WTC11 (cell line): ENCODE measurements at regions not wholly inside any gene's neighbourhood (a gene's known extent, or its start where the extent isn't known, plus 50 kb on each side); places are given as distances from the start of the nearest gene placed in this dataset.

Experiments used
- ATAC-seq: fragments of 200-7000 bp; cut with Tn5 transposase; 2 replicates; pipeline ENCODE4 v1.10.0; 2021; ENCODE audit warnings: mild to moderate bottlenecking, moderate library complexity
- CTCF ChIA-PET: fragments of 300-600 bp; sonication (Branson Sonifier 250); formaldehyde crosslinking; loops from one replicate; lab custom pipeline; 2021; ENCODE audit warnings: antibody characterized with exemption; lab: Charles Lee
- POLR2A ChIA-PET: fragments of 350-600 bp; sonication (Branson Sonifier 250); formaldehyde crosslinking; loops from one replicate; lab custom pipeline; 2021; ENCODE audit warnings: antibody characterized with exemption; lab: Charles Lee
- DNase-seq: peaks from one replicate; pipeline ENCODE4 v3.0.0; 2021; ENCODE audit warnings: low spot score
- H3K27ac Mint-ChIP-seq: 2 replicates; pipeline ENCODE4 v1.8.0; 2021; ENCODE audit warnings: mixed read lengths
- H3K27me3 Mint-ChIP-seq: 2 replicates; pipeline ENCODE4 v1.8.0; 2021; ENCODE audit warnings: low read depth, mild to moderate bottlenecking, moderate library complexity, mixed read lengths
- H3K36me3 Mint-ChIP-seq: 2 replicates; pipeline ENCODE4 v1.8.0; 2021; ENCODE audit warnings: mixed read lengths
- H3K4me1 Mint-ChIP-seq: 2 replicates; pipeline ENCODE4 v1.8.0; 2022; ENCODE audit warnings: mixed read lengths
- H3K4me3 Mint-ChIP-seq: 2 replicates; pipeline ENCODE4 v1.8.0; 2021; ENCODE audit warnings: mild to moderate bottlenecking, moderate library complexity, mixed read lengths
- H3K9me3 Mint-ChIP-seq: 2 replicates; pipeline ENCODE4 v1.8.0; 2021; ENCODE audit warnings: mixed read lengths
- CBFB ChIP-seq: sonication (generic); formaldehyde crosslinking; IDR thresholded peaks from 2 replicates; pipeline ENCODE4 v1.8.1; 2022; ENCODE audit warnings: mild to moderate bottlenecking, low read depth, missing genetic modification reagents
- CTCF ChIP-seq: fragments of 200-600 bp; IDR thresholded peaks from 2 replicates; pipeline ENCODE4 v1.8.0; 2022; ENCODE audit warnings: antibody characterized with exemption
- E2F1 ChIP-seq: sonication (generic); formaldehyde crosslinking; IDR thresholded peaks from 2 replicates; pipeline ENCODE4 v1.8.0; 2022; ENCODE audit warnings: mild to moderate bottlenecking, missing genetic modification reagents
- E2F4 ChIP-seq: sonication (generic); formaldehyde crosslinking; IDR thresholded peaks from 2 replicates; pipeline ENCODE4 v1.8.1; 2022; ENCODE audit warnings: low read depth, mild to moderate bottlenecking, moderate library complexity, missing genetic modification reagents, borderline replicate concordance
- ETV6 ChIP-seq: sonication (generic); formaldehyde crosslinking; IDR thresholded peaks from 2 replicates; pipeline ENCODE4 v1.8.1; 2022; ENCODE audit warnings: mild to moderate bottlenecking, missing genetic modification reagents
- FOXJ3 ChIP-seq: sonication (generic); formaldehyde crosslinking; IDR thresholded peaks from 2 replicates; pipeline ENCODE4 v1.9.0; 2021; ENCODE audit warnings: missing genetic modification reagents, mild to moderate bottlenecking, borderline replicate concordance
- GRHL2 ChIP-seq: fragments of 250-450 bp; sonication (Bioruptor Pico); IDR thresholded peaks from 2 replicates; pipeline ENCODE4 v1.8.0; 2022; ENCODE audit warnings: mild to moderate bottlenecking, moderate library complexity; ENCODE audit not compliant: insufficient replicate concordance, severe bottlenecking
- HMGXB4 ChIP-seq: sonication (generic); formaldehyde crosslinking; IDR thresholded peaks from 2 replicates; pipeline ENCODE4 v1.8.1; 2023; ENCODE audit warnings: mild to moderate bottlenecking, moderate library complexity, missing genetic modification reagents
- NR3C1 ChIP-seq: sonication (generic); formaldehyde crosslinking; conservative IDR thresholded peaks from 2 replicates; pipeline ENCODE4 v1.8.1; 2023; ENCODE audit warnings: low read depth, mild to moderate bottlenecking, missing genetic modification reagents
- PRDM15 ChIP-seq: sonication (generic); formaldehyde crosslinking; IDR thresholded peaks from 2 replicates; pipeline ENCODE4 v1.8.0; 2022; ENCODE audit warnings: missing genetic modification reagents
- ZNF121 ChIP-seq: sonication (generic); formaldehyde crosslinking; IDR thresholded peaks from 2 replicates; pipeline ENCODE4 v1.8.0; 2023; ENCODE audit warnings: missing genetic modification reagents
- ZNF232 ChIP-seq: sonication (generic); formaldehyde crosslinking; IDR thresholded peaks from 2 replicates; pipeline ENCODE4 v1.8.0; 2022; ENCODE audit warnings: mild to moderate bottlenecking, missing genetic modification reagents
- TF ChIP-seq, protein P1 (sequence below): sonication (generic); formaldehyde crosslinking; IDR thresholded peaks from 2 replicates; pipeline ENCODE4 v1.8.1; 2022; ENCODE audit warnings: missing genetic modification reagents, borderline replicate concordance

- TF ChIP-seq PRDM15 (no peak), ZNF121 (no peak), CTCF (no peak)
Observed at GRCh38 chr6:4550227-4550597, 226.0 kb upstream of the CDYL start (continued).

- no peak for DNase-seq
- Mint-ChIP-seq H3K9me3 (peaks cover 9% of the 10 kb centered on the region), H3K36me3 (no peaks in the 10 kb centered on the region), H3K27me3 (peaks cover 4% of the 10 kb centered on the region), H3K4me1 (0 out of 2 replicates have a peak, but pooled peaks cover 4% of the 10 kb centered on the region), H3K27ac (no peak overlapping the region), H3K4me3 (no peak overlapping the region)
- ChIA-PET POLR2A (no interaction called here), CTCF (no interaction called here)
- TF ChIP-seq GRHL2 (CRISPR knock-in tag) (no peak), ZNF232 (no peak), ETV6 (CRISPR knock-in tag) (no peak), E2F4 (CRISPR knock-in tag) (no peak)
- no peak for ATAC-seq
Observed at GRCh38 chr6:4549556-4550226, 226.5 kb upstream of the CDYL start.

DNA sequence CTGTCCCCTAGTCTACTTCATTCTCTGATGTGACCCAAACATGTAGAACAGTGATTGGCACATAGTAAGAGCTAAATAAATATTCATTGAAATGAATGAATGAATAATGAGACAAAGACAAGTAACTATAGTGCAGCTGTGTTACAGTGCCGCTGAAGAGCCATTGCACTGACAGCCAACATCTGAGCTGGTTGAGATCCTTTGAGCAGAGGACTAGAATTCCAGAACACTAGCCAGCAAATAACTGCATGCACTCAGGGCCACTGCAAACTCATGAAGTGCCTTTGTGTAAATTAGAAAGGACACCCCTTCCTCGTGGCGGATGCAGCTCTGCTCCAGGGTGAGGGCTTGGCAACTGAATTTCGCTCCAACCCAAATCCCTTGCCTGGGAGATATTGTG is 230.3 kb upstream of the CDYL start:
- peaks cover 2% of the 10 kb centered on the region for H3K27me3 Mint-ChIP-seq

More for the DNA sequence above, 230.3 kb upstream of the CDYL start:
- ATAC-seq: no peak
- no peaks in the 10 kb centered on the region for H3K36me3 Mint-ChIP-seq
- CTCF ChIA-PET: no interaction called here
- H3K4me1 Mint-ChIP-seq: no peaks in the 10 kb centered on the region
- H3K27ac Mint-ChIP-seq: no peak overlapping the region
- POLR2A ChIA-PET: no interaction called here
- H3K9me3 Mint-ChIP-seq: peaks cover 19% of the 10 kb centered on the region
- no peak overlapping the region for H3K4me3 Mint-ChIP-seq
- no peak for DNase-seq
- TF ChIP-seq HMGXB4 (CRISPR knock-in tag) (no peak), NR3C1 (CRISPR knock-in tag) (no peak), E2F1 (CRISPR knock-in tag) (no peak), FOXJ3 (no peak), CBFB (CRISPR knock-in tag) (no peak)
- TF ChIP-seq, protein P1, sequence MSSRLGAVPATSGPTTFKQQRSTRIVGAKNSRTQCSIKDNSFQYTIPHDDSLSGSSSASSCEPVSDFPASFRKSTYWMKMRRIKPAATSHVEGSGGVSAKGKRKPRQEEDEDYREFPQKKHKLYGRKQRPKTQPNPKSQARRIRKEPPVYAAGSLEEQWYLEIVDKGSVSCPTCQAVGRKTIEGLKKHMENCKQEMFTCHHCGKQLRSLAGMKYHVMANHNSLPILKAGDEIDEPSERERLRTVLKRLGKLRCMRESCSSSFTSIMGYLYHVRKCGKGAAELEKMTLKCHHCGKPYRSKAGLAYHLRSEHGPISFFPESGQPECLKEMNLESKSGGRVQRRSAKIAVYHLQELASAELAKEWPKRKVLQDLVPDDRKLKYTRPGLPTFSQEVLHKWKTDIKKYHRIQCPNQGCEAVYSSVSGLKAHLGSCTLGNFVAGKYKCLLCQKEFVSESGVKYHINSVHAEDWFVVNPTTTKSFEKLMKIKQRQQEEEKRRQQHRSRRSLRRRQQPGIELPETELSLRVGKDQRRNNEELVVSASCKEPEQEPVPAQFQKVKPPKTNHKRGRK (CRISPR knock-in tag): no peak
